IMR-90 (cell line): ENCODE measurements at regions not wholly inside any gene's neighbourhood (a gene's known extent, or its start where the extent isn't known, plus 50 kb on each side); places are given as distances from the start of the nearest gene placed in this dataset.

ENCODE experiments used
- BHLHE40 ChIP-seq: fragments of 150-350 bp; IDR thresholded peaks from 2 replicates; pipeline ENCODE4 v1.6.1; 2016; ENCODE audit warnings: mild to moderate bottlenecking, low read depth, low read length
- CEBPB ChIP-seq: IDR thresholded peaks from 2 replicates; pipeline ENCODE4 v1.6.1; 2012; ENCODE audit warnings: low read depth, low read length, improper control_type of control experiment
- CHD1 ChIP-seq: IDR thresholded peaks from 2 replicates; pipeline ENCODE4 v1.6.1; 2012; ENCODE audit warnings: low read depth, low read length, improper control_type of control experiment
- FOS ChIP-seq: fragments of 150-350 bp; IDR thresholded peaks from 2 replicates; pipeline ENCODE4 v1.6.1; 2016; ENCODE audit warnings: low read depth, low read length
- MAFK ChIP-seq: IDR thresholded peaks from 2 replicates; pipeline ENCODE4 v1.6.1; 2012; ENCODE audit warnings: low read depth, low read length, improper control_type of control experiment
- MXI1 ChIP-seq: IDR thresholded peaks from 2 replicates; pipeline ENCODE4 v1.6.1; 2012; ENCODE audit warnings: low read depth, mild to moderate bottlenecking, low read length, moderate library complexity, borderline replicate concordance
- NFE2L2 ChIP-seq: fragments of 150-350 bp; IDR thresholded peaks from 2 replicates; pipeline ENCODE4 v1.6.1; 2016; ENCODE audit warnings: low read depth, mild to moderate bottlenecking, low read length
- POLR2A ChIP-seq: IDR thresholded peaks from 2 replicates; pipeline ENCODE4 v1.6.1; 2012; ENCODE audit warnings: mild to moderate bottlenecking, low read depth, low read length
- RAD21 ChIP-seq: IDR thresholded peaks from 2 replicates; pipeline ENCODE4 v1.6.1; 2012; ENCODE audit warnings: low read length, improper control_type of control experiment
- RCOR1 ChIP-seq: IDR thresholded peaks from 2 replicates; pipeline ENCODE4 v1.6.1; 2012; ENCODE audit warnings: mild to moderate bottlenecking, low read length, improper control_type of control experiment; ENCODE audit not compliant: insufficient replicate concordance
- RFX5 ChIP-seq: IDR thresholded peaks from 2 replicates; pipeline ENCODE4 v1.8.0; 2012; ENCODE audit warnings: low read depth, mild to moderate bottlenecking, low read length, moderate library complexity
- SMC3 ChIP-seq: fragments of 150-350 bp; IDR thresholded peaks from 2 replicates; pipeline ENCODE4 v1.6.1; 2016; ENCODE audit warnings: low read depth, mild to moderate bottlenecking, antibody characterized with exemption, low read length, moderate library complexity
- TF ChIP-seq, protein P1 (sequence below): conservative IDR thresholded peaks from 2 replicates; pipeline ENCODE4 v1.5.1; 2012; ENCODE audit warnings: mild to moderate bottlenecking, low read depth, low read length, improper control_type of control experiment
- TF ChIP-seq, protein P2 (sequence below): fragments of 150-350 bp; IDR thresholded peaks from 2 replicates; pipeline ENCODE4 v1.6.1; 2016; ENCODE audit warnings: low read depth, mild to moderate bottlenecking, low read length, moderate library complexity, borderline replicate concordance

DNA sequence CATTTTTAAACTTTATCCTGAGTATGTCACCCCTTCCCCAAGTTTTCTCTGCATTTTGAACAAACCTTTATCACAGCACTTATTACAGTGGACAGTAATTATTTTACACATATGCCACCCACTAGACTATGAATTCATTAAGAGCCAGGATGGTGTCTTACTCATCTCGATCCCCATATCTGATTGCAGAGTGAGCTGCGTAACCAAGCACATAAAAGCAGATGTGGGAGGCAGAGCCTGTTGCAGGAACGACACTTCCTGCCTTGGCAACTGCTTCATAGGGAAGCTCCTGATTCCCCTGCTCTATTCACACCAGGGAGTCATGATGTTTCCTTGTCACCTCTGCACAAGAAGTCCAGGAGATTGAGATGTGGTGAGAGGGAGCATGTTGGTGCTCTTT, 91.1 kb downstream of the MINAR1 start:
- TF ChIP-seq, protein P1, sequence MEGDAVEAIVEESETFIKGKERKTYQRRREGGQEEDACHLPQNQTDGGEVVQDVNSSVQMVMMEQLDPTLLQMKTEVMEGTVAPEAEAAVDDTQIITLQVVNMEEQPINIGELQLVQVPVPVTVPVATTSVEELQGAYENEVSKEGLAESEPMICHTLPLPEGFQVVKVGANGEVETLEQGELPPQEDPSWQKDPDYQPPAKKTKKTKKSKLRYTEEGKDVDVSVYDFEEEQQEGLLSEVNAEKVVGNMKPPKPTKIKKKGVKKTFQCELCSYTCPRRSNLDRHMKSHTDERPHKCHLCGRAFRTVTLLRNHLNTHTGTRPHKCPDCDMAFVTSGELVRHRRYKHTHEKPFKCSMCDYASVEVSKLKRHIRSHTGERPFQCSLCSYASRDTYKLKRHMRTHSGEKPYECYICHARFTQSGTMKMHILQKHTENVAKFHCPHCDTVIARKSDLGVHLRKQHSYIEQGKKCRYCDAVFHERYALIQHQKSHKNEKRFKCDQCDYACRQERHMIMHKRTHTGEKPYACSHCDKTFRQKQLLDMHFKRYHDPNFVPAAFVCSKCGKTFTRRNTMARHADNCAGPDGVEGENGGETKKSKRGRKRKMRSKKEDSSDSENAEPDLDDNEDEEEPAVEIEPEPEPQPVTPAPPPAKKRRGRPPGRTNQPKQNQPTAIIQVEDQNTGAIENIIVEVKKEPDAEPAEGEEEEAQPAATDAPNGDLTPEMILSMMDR = no peak
- TF ChIP-seq CHD1 (no peak), RFX5 (no peak), CEBPB (no peak), RCOR1 (no peak), SMC3 (no peak), POLR2A (no peak), MXI1 (no peak), BHLHE40 (no peak), NFE2L2 (no peak), FOS (no peak), MAFK (no peak), RAD21 (no peak)
- TF ChIP-seq, protein P2, sequence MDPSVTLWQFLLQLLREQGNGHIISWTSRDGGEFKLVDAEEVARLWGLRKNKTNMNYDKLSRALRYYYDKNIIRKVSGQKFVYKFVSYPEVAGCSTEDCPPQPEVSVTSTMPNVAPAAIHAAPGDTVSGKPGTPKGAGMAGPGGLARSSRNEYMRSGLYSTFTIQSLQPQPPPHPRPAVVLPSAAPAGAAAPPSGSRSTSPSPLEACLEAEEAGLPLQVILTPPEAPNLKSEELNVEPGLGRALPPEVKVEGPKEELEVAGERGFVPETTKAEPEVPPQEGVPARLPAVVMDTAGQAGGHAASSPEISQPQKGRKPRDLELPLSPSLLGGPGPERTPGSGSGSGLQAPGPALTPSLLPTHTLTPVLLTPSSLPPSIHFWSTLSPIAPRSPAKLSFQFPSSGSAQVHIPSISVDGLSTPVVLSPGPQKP = no peak
